NOMO-1 treated with dmso at 0.1 percent for 144 hours (cell line): ENCODE measurements at regions not wholly inside any gene's neighbourhood (a gene's known extent, or its start where the extent isn't known, plus 50 kb on each side); places are given as distances from the start of the nearest gene placed in this dataset.
A peak's percentile ranks its signal among the peaks of the same experiment; 100 is the strongest.

Source experiments
- DNase-seq: peaks from one replicate; lab custom pipeline; 2025; ENCODE audit not compliant: unreplicated experiment; lab: John Stamatoyannopoulos, UW

DNA sequence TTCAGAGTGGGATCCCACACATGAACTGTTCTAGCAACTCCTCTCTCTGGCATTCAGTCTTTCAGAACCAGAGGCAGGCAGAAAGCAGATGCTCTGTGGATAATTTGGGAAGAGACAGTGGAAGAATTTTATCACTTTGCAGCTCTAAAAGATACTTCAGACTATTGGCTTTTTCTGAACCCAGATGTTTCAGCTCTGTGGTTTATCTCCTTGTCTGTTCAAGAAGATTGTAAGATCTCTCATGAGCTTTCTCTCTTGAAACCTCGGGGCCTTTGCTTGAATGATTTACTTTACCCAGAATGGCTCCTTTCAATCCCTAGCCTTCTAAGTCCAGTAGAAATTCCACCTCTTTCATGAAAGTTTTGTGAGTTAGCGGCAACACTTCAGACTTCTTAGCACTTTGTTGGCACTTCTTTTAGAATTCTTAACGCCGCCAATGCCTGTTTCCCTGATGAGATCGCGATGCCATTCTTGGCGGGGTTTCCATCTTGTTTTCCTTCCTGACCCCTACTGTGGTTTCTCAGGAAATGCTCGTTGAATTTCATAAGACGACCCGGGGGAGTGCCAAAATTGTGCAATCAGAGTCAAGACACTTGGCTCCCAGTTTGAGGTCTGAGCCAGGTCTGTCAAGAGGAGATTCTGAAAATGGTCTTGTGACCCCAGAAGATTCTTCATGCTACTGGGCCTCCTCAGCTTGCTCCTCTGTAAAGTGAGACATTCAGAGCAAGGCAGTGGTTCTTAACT is 107.0 kb upstream of the PRICKLE1 start:
- peak; percentile 44 for DNase-seq

DNA sequence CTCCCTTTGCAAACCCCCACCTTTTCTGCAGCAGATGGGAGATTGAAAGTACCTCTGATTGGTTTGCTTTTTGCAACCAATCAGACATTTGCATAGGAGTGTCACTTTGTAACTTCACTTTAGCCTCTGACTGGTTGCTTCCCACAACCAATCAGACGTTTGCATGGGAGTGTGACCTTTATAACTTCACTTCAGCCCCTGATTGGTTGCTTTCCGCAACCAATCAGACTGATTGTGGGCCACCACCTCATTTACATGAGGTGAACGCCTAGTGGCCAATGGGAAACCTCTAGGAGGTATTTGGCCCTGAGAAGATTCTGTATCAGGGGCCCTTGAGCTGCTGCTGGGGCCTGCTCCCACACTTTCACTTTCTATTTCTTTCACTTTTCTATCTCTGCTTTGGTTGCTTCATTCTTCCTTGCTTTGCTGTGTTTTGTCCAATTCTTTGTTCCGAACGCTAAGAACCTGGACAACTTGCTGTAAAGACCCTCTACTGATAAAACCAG is 106.0 kb upstream of the PRICKLE1 start:
- no peak for DNase-seq

DNA sequence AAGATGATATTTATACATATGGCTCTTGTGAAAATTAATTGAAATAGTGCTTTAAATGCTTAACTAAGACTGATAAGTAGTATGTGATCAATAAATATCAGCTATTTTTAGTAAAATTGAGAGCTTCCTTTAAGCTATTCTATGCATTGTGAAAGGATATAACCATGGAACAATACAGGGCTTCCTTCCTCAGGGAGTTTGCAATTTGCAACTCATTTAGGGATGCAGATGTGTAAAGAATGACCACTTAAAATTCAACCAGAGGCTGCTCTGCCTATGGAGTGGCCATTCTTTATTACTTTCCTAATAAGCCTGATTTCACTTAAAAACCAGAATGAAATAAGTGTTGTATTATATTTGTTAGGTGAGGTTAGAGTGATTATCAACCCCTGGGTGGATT is 103.2 kb upstream of the PRICKLE1 start:
- no peak for DNase-seq

DNA sequence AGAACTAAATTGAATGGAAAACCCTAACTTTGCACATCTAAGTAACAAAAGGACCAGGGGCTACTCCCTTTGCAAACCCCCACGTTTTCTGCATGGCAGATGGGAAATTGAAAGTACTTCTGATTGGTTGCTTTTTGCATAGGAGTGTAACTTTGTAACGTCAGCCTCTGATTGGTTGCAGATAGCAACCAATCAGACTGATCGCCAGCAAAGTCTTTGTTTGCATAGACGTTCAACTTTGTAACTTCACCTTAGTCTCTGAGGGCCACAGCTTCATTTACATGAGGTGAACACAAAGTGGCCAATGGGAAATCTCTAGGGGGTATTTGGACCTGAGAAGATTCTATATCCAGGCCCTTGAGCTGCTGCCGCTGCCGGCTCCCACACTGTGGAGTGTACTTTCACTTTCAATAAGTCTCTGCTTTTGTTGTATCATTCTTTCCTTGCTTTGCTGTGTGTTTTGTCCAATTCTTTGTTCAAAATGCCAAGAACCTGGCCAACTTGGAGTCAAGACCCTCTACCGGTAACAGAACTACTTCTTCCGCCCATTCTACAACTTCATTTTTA is 102.5 kb upstream of the PRICKLE1 start:
- no peak for DNase-seq

DNA sequence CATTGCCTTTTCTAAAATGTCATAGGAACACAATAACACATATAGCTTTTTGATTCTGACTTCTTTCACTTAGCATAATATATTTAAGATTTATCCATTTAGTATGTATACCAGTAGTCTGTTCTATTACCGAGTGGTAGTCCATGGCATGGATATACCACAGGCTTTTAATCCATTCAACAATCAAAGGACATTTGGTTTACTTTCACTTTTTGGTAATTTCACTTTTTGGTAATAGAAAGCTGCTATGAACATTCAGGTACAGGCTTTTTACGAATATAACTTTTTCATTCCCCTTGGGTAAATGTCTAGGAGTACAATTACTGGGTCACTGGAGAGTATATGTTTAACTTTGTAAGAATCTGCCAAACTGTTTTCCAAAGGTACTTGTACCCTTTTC is 100.7 kb upstream of the PRICKLE1 start:
- no peak for DNase-seq

DNA sequence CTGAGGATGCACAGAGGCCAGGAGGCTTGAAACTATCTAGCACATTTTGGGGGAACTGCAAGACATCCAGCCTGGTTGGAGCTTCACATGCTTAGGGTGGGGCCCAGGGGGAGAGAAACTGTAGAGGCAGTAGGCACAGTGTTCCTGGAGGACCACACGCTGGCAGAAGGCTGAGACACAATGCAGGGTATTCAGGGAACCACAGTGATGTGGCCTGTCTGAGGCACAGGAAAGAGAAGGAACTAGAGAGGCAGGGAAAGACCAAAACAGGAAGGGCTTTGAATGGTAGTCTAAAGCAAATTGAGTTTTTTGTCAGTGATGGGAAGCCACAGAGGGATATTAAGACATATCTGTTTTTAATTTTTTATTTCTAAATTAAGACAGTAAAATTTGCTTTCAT is 100.2 kb upstream of the PRICKLE1 start:
- no peak for DNase-seq

DNA sequence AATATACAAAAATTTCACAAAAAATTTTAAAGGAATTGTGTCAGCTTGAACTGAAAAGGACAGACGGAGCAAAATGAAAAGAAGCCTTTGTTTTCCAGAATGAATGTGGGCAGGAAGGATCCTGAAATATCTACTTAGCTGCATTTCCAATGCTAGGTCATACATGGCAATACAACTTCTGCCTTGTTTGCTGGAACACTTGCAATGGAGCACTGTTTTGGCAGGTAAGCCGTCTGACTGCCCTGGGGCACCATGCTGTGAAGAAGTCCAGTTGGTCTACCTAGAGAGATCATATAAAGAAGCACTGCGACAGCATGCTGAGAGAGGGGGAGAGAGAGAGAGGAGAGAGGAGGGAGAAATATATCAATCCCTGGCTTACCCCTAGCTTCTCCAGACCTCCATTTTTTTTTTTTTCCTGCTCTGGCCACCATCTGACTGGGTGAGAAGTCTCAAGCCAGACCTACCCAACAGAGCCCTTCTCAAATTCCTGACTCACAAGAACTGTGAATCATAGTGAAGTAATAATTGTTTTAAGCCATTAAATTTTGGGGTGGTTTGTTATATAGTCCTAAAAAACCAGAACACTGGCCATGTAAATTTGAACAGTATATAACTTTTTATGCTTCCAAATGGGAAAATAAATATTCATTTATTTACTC is 97.1 kb upstream of the PRICKLE1 start:
- no peak for DNase-seq

DNA sequence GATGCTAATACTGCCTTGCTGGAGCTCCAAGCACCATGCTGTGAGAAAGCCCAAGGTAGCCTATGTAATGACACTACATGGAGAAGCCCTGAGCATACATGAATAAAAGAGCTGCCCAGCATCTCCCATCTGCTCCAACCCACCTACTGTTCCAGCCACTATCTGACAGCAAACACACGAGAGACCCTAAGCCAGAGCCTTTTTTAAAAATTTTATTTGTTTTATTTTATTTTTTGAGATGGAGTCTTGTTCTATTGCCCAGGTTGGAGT is 95.2 kb upstream of the PRICKLE1 start:
- no peak for DNase-seq

DNA sequence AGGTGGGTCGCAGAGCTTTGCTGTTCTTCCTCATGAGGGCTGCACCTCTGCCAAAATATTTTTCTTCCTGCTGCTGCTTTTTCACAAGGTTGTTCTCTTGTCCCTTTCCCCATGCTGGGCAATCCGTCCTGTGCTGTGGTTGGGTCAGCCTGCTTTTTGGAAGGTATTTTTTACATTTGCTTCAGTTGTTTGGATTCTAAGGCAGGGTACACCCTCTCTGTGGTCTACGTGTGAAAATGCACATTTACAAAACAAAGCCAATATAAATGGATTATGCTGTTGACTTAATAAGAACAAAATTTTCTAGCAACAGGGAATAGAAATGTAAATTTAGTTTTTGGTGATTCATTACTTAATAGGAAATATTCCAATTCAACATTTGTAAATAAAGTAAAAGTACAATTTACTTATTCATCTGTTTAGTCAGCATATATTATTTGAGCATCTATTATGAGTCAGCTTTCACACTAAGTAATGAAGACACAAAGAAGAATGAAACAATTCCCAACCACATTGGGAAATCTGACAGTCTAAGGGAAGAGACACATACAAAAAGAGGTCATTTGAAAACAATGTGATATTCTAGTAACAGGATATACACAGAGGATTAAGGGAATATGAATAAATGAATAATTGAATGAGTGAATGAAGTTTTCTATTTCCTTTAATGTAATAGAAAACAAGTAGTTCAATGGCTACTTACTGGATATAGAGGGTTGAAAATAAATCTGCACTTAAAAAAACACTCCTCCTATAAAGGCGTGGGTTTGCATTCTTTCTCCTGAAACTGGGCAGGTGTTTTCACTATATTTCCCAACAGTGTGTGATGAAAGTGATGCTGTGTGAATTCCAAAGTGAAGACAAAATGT is 94.6 kb upstream of the PRICKLE1 start:
- no peak for DNase-seq

DNA sequence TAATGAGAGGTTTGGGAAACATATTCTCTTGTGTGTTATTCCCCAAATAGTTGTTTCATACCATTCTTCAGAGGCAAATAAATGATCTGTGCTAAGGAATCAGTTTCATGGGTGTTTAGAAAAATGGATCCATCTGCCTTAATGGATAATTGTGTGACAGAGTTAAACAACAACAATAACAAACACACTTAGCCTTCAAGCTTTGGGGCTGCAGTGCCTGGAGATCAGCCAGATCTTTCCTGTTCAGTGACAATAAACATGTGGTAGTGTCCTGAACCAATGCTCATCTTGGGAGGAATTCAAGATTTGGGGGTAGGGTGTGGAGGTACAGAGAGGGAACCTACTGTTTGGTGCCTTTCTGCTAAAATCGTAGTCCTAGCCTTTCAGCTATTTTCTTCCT is 93.7 kb upstream of the PRICKLE1 start:
- DNase-seq, result no peak

DNA sequence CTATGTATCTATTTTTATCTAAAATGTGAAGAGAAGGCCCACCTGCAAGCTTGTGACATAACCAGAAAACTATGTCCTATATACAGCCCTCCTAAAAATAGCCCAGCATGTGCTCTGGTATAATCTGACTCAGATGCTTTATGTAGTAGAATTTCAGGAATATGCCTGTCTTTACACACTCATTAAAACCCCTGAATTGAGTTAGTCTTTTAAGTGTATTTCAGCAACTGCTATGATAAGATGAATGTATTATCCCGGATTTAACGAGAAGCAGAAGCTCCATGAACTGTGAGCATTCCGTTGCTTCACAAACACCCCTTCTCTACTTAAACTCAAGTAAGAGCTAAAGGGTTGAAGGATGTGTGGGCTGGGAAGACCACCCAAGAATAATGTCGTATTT is 89.9 kb upstream of the PRICKLE1 start:
- no peak for DNase-seq

DNA sequence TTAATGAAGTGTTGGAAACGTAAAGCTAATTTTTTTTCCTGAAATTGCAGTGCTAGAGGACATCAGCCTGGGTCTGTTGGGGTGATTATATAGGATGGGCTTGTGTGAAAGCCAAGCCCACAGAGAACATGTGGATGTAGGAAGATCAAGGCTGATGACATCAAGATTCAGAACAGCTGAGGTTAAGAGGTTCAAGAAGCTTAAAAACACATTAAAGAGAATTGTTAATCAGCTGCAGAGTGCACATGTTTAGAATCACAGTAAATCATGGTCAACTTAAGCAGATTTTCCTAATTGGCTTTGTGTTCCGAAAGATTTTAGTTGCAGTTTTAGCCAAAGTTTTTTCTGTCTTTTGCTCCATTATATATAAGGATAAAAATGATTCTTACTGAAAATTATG is 87.9 kb upstream of the PRICKLE1 start:
- DNase-seq, result no peak

DNA sequence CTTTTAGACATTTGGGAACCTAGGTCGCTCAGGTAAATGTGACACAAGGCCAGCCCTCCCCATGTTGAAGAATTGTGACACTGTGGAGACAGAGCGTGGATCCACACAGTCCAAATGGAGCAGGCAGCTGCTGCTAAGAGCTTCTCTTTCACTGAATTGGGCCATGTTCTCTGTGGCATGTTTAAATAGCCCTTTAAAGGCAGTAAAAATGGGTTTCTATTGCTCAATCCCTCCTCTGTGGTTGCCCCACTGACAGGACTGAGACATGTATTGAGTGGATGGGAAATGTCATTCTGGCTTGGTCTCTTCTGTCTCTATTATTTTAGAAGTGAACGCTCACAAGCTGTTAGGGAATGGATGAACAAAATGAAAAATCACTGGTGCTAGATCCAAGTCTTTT is 84.0 kb upstream of the PRICKLE1 start:
- peak; percentile 35 for DNase-seq

DNA sequence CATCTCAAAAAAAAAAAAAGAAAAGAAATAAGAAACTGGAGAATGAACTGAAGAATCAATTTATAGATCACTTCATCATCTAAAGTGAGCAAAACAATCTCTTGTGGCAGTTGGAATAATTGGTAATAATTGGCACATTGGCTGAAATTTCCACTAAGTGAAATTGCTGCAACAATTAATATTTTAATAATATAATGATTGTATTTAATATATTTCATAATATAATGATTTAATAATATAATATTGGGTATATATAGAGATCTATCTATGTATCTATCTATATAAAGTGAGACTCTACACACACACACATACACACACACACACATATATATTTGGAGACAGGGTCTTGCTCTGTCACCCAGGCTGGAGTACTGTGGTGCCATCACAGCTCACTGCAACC is 81.2 kb upstream of the PRICKLE1 start:
- DNase-seq, result no peak

DNA sequence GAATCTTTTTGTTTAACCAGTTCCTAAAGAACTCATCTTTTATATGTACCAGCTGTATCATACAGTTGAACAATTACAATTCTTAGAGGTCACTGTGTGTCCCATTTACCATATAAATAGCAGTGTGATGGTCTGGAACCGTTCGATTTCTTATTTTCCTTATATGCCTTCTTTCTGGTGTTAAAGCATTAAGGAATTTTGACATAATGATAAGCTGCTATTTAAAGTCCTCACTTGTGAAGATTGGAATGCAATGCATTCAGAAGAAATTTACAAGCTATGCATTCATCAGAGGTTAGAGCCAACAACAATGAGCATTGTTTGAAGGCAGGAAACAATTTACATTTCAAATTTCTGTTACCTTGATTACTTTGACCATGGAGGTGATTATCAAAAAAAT is 80.0 kb upstream of the PRICKLE1 start:
- DNase-seq, result no peak

DNA sequence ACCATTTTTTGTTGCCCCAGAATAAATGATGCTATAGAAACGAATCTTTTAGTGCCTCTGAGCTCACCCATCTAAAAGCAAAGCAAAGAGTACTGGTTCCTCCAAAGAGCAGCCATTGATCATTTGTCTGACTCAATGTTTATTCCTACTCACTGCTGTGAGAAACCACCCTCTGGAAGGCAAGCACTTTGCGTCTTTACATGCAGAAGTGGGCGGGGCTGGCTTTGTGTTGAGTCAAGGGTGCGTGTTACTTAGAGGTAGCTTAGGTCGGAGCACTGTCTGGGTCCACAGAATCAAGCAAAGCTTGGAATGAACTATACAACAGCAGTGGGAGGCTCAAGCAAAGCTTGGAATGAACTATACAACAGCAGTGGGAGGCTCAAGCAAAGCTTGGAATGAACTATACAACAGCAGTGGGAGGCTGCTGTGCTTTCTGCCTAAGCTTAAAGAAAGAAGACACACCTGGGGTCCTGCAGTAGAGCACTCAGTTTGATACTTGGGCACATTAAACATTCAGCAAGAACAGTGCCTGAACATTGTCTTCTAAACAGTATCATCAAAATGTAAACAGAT is 77.2 kb upstream of the PRICKLE1 start:
- DNase-seq, result no peak

DNA sequence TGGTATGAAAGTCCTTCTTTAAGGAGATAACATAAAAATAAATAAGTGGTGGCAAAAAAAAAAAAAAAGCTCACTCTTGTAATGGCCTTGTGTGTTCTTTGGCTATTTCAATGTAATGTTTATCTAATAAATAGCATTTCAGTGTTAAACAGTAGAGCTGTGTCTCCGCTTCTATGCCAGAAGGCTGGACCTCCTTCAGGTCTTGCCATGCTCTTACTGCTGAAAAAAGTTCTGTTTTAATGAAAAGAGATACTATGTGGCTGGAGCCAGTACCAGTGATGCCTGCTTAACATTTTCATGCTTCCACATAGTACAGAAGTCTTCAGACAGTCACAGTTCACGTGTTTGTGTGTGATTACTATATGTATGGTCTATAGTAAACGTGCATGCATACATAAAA is 74.1 kb upstream of the PRICKLE1 start:
- no peak for DNase-seq

DNA sequence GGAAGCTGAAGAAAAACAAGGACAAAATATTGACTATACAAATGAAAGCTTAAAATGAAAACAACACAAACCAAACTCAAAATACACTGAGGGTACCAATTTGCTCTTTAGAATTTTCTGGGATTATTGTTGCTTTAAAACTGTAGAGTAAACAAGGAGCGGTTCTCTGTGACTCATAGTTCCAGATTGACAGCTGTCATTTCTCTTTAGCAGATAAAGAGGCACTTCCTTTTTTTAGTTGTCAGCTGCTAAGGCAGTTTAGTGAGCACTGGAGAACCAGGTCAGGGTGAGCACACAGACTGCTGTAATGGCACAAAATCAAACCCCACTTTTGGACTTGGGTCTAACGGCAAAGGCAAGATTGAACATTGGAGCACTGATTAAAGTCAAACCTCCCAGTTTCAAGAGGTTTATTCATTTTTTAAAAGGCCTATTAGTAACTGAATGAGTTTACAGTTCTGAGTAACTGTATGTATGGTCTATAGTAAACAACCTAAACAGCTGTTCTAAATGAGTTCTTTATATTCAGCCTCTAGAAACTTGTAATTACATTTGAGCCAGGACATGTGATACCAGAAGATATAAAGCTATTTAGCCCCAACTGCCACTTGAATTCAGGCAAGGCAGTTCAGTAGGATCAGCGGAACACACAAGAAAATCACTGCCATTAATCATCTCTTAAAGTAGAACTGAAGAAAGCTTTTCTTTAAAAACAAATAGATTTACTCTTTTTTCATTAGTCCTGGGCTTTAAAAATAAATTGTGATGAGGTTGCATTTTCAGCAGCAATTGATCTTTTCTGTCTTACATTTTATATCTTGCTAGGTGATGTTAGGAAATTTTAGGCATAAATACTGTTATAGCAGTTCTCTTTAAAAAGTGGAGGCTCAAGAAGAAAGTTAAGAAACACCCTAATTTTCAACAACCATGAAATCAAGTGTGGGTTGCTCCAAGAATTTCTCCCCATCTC is 71.7 kb upstream of the PRICKLE1 start:
- no peak for DNase-seq

DNA sequence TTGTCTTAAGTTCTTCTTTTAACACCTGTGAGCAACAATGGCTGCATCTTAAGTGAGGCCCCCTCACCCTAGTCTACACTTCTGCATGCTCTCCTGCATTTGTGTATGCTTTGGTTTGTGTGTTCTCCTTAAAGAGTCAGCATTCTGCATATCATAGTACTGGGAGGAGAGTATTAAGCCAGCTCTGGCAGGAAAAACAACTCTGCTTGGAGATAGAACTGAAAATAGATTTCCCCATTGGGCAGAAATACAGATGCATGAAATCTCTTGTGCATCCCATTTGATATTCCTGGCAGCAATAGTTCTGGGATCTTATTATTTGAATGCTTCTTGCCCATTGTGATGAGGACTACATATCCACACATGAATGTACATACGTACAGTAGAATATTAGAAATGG is 70.6 kb upstream of the PRICKLE1 start:
- no peak for DNase-seq

DNA sequence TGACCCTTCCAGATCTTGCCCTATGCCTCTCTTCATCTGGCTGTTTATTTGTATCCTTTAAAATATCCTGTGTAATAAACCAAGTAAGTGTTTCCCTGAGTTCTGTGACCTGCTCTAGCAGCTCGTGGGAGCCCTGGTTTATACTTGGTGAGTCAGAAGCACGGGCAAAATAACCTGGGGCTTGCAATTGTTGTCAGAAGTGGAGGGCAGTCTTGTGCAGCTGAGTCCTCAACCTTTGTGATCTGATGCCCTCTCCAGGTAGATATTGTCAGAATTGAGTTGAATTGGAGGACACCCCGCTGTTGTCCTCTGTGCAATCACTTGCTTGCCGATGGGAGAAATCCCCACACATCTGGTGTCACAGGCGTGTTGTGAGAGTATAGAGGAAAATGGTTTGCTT is 62.5 kb upstream of the PRICKLE1 start:
- DNase-seq, result no peak
